Inferior parietal cortex (tissue), 1 donor: ENCODE measurements at regions not wholly inside any gene's neighbourhood (a gene's known extent, or its start where the extent isn't known, plus 50 kb on each side); places are given as distances from the start of the nearest gene placed in this dataset.
"Not testable (repeated sequence)": the region's sequence is repeated elsewhere in the genome, so short reads cannot be mapped to it uniquely, and the experiment has no call there.

ENCODE experiments used
- DNase-seq: peaks from one replicate; pipeline ENCODE4 v3.0.0-alpha.2; 2016; ENCODE audit errors: extremely low spot score

DNA sequence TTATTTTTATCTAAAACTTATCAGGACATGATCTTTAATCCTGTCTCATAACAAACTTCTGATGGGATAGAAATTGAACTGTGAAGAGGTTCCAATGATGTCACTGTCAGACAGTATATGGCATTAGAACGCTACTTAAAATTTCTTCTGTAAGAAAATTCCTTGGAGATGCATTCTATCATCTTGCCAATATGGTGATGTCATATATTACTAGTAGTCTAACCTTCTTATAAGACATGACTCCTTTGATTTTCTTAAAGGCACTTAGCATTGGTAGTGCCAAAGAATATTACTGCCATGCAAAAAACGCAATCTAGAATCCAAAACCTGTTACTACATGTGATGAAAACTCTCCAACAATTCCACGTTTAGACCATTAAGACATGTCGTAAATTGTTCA is 131.1 kb downstream of the SLC25A46 start:
- DNase-seq = no peak

DNA sequence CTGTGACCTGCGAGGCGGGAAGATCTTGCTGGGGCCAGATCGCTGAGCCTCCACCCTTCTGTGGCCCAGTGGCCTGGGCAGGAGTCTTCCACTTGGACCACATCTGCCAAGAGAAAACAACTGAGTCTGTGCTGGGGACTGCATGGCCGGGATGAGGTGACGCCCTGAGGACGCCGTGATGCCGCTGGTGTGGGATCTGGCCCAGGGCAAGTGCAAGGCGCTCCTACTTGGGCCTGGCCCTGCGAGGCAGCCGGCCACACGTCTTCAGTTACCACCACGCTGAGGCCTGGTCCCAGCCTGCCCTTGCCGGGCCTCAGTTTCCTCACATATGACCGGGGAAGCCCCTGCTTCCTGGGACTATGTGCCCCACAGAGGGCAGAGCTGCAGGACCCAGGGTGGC is 133.4 kb downstream of the SLC25A46 start:
- no peak for DNase-seq

DNA sequence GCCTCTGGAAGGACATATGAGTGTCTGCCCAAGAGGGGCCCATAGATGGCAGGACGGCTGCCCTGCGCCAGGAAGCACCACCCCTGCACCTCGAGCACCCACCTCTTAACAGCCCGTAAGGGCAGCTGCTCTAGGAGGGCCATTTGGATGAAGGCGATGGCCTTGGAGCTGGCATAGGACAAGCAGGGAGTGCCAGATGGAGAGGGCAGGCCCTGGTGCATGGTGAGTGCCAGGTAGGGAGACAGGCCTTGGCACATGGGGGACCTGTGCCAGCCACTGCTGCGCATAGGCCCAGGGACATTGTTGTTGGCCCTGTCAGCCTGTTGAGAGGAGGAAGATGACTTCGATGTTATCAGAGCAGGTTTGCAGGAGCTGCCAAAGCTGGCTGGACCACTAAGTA is 134.2 kb downstream of the SLC25A46 start:
- no peak for DNase-seq

DNA sequence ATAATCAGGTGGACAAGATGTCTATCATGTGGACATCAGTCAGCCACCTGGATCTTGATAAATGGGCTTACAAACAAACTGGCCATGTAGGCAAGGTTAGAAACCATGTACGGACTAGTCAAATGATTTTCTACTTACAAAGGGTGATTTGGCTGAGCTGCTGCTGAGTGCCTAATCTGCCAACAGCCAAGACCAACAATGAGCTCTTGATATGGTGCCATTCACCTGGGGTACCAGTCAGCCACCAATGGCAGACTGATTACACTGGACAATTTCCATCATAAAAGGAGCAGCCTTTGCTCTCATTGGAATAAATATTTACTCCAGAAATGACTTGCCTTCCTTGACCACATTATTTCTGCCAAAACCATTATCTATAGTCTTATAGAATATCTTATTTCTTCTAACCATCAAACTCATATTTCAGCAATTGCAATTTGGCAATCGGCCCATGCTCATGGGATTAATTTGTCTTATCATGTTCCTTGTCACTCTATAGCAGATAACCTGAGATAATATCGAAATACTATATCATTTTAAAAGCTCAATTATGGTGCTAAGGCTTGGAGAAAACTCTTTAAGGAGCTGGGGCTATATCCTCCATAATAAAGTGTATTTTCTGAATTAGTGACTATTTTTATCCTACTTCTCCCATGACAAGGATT is 135.1 kb downstream of the SLC25A46 start:
- DNase-seq = no peak

DNA sequence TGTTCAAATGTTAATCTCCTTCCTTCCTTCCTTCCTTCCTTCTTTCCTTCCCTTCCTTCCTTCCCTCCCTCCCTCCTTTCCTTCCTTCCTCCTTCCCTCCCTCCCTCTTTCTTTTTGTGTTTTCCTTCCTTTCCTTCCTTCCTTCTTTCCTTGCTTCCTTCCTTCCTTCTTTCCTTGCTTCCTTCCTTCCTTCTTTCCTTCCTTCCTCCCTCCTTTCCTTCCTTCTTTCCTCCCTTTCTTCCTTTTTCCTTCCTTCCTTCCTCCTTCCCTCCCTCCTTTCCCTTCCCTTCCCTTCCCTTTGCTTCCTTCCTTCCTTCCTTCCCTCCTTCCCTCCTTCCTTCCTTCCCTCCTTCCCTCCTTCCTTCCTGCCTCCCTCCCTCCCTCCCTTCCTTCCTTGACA is 136.3 kb downstream of the SLC25A46 start:
- not testable (repeated sequence) for DNase-seq

DNA sequence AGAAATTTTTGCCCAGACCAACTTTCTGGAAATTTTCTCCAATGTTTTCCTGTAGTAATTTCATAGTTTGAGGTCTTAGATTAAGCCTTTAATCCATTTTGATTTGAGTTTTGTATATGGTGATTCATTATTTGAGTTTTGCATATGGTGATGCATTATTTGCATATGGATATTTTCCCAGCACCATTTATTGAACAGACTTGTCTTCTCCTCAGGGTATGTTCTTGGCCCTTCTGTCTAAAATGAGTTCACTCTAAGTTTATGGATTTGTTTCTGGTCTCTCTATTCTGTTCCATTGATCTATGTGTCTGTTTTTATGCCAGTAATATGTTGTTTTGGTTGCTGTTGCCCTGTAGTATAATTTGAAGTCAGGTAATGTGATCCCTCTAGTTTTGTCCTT is 139.3 kb downstream of the SLC25A46 start:
- no peak for DNase-seq

DNA sequence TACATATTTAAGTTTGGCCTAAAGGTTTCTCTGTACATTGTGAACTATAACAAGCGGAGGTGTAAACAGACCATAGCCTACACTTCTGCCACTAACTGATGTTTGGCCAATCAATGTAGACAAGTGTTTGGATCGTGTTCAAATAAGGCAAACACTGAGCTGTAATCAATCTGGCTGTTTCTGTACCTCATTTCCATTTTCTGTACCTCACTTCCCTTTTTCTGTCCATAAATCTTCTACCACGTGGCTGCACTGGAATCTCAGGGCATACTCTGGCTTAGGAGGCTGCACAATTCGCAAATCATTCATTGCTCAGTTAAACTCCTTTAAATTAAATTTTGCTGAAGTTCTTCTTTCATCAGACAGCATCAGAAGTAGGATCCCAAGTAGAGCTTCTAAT is 140.9 kb downstream of the SLC25A46 start:
- no peak for DNase-seq

DNA sequence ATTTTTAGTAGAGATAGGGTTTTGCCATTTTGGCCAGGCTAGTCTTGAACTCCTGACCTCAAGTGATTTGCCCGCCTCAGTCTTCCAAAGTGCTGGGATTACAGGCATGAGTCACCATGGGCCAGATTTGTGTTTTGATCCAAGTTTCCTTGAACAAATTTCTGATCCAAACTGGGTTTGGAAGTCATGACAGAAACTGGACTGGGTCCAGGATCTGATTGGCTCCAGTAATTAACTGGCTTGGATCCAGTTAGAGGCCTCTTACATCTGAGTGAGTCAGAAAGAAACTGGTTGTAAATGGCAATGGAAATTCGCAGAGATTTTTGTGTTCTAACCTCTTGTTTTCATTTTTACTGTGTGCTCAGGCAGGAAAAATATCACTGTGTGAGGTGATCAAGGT is 141.6 kb downstream of the SLC25A46 start:
- no peak for DNase-seq

DNA sequence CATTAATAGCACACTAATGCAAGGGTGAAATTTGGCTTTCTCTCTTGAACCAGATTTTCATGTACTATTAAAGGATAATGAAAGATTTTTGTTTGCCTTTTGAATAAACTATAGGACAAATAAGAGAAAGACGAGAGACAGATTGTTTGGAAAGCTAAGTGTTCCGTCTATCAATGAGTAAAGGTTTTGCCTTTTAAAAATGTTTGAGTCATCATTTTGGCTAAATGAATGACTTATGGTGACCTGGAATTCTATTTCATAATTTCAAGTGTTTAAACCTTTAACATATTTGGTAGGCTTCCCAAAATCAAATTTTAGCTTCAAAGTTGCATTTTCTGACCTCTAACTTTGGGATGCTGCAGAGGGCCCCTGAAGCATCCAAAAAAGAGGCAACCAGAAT is 145.2 kb downstream of the SLC25A46 start:
- no peak for DNase-seq

DNA sequence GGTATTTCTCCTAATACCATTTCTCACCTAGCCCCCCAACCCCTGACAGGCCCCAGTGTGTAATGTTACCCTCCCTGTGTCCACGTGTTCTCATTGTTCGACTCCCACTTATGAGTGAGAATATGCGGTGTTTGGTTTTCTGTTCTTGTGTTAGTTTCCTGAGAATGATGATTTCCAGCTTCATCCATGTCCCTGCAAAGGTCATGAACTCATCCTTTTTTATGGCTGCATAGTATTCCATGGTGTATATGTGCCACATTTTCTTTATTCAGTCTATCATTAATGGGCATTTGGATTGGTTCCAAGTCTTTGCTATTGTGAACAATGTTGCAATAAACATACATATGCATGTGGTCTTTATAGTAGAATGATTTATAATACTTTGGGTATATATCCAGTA is 148.4 kb downstream of the SLC25A46 start:
- not testable (repeated sequence) for DNase-seq

DNA sequence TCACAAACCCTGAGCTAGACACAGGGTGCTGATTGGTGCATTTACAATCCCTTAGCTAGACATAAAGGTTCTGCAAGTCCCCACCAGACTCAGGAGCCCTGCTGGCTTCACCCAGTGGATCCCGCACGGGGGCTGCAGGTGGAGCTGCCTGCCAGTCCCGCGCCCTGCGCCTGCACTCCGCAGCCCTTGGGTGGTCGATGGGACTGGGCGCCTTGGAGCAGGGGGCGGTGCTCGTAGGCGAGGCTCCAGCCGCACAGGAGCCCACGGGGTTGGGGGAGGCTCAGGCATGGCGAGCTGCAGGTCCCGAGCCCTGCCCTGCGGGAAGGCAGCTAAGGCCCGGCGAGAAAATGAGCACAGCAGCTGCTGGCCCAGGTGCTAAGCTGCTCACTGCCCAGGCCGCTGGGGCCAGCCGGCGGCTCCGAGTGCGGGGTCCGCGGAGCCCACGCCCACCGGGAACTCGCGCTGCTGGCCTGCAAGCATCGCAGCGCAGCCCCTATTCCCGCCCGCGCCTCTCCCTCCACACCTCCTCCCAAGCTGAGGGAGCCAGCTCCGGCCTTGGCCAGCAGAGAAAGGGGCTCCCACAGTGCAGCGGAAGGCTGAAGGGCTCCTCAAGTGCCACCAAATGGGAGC is 155.2 kb downstream of the SLC25A46 start:
- DNase-seq = not testable (repeated sequence)

DNA sequence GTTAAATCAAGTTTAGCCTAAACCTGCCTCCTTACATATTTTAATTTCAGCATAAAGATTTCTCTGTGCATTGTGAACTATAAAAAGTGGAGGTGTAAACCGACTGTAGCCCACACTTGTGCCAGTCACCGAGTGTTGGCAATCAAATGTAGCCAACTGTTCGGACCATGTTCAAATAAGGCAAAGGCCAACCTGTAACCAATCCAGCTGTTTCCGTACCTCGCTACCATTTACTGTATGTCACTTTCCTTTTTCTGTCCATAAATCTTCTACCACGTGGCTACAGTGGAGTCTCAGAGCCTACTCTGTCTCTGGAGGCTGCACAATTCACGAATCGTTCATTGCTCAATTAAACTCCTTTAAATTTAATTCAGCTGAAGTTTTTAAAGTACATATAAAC is 156.0 kb downstream of the SLC25A46 start:
- DNase-seq = no peak

DNA sequence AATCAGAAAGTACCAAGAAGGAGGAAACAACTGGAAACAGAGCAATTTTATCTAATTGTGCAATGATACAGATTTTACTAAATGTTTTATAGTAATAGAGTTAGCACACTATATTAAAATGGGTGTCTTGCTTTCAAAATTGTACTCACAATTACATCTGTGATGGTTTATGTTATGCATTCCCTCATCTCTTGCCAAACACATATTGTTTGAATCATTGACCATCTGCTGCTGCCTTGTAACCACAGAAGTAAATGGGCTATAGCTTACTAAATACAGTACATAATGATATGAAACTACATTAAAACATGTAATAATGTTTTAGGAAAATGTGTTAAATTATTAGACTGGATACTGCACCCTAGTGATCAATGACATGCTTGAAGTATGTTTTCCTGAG is 158.1 kb downstream of the SLC25A46 start:
- no peak for DNase-seq

DNA sequence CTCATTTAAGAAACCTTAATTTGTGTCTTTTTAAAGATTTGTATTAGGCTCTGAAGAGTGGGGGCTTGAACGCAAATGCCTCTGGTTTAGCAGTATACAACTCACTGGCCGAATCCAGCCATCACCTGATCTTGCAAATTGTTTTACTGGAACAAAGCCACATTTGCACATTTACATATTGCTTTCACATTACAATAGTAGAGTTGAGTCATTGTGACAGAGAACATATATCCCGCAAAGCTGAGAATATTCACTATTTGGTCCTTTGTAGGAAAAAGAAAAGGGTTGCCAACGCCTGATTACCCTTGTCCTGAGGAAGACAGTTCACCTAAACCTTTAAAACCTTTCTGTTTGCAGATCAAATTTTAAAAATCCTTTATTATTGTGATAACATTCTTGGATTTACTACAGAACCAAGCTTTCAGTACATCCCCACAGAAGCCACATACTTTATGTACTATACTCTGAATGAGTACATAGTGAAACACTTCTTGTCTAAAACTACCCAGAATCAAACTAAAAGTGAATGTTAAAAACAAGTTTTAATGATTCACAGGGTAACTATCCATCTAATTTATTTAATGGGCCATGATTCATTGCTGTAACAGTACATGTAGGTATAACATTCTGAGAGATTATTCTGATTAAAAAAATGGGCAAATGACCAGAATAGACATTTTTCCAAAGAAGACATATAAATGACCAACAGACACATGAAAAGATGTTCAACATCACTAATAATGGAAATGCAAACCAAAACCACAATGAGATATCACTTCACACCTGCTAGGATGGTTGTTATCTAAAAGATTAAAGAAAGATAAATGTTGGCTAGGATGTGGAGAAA is 161.0 kb downstream of the SLC25A46 start:
- no peak for DNase-seq

DNA sequence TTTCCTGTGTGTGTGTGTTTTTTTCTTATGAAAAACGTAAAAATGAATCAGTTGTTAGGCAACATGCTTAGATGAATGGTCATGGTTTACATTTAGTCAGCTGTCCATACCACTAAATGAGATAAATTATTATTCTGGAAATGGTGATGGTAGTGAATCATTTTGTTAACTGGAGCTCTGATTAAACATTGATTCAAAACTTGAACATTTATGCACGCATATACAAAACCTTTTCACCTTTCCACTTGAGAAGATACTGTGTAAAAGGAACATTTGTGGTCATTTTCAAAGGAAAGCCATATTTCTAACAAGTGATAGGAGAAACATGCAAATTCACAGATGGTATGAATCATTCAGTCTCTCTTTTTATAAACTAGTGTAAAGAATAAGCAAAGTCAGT is 162.0 kb downstream of the SLC25A46 start:
- peak; percentile 29 for DNase-seq

DNA sequence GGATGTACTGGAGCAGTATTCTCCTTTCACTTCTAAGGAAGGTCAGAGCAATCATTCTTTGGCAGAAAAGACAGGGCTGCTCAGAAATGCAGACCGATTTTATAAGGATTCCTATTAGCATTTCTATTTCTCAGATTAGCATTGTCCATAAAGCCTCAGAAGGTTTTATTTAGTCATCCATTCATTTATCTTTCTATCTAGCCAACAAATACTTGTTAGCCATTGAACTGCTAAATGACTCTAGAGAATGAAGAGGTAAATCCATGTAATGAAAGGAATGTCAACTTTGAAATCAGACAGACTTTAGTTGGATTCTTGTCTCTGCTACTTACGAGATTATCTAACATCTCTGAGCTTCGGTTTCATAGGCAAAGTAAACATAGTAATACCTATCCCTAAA is 165.2 kb downstream of the SLC25A46 start:
- DNase-seq = no peak

DNA sequence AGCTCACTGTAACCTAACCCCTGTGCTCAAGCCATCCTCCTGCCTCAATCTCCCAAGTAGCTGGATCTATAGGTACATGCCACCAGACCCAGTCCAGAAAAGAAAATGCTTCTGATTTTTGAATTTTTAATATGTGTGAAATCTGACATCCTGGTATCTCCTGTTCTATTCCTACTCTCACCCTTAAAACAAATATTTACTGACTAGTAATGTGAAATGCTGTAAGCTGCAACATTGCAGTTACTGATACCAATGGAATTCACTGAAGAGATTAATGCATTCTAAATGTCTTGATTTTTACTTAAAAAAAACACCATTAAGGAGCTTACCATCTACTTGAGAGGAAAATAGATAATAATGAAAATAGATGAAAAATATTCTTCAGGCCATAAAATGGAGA is 162.7 kb upstream of the TSLP start:
- DNase-seq = no peak

DNA sequence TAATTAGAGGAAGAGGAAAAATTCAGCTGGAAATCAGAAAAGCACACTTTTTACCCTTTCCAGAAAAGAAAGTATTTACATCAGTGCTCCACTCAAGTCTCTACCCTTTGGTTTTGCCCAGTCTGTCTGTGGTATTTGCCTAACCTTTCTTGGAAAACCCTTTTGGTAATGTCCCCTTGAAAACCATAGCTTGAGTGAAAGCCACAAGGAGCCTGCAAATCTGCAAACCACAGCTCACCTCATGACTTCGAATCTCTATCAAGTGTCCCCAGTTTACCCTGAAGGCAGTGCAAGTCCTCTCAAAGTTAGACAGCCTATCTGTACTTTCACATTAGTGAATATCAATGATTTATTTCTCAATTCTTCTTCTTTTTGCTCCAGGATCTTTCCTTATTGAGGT is 162.1 kb upstream of the TSLP start:
- no peak for DNase-seq

DNA sequence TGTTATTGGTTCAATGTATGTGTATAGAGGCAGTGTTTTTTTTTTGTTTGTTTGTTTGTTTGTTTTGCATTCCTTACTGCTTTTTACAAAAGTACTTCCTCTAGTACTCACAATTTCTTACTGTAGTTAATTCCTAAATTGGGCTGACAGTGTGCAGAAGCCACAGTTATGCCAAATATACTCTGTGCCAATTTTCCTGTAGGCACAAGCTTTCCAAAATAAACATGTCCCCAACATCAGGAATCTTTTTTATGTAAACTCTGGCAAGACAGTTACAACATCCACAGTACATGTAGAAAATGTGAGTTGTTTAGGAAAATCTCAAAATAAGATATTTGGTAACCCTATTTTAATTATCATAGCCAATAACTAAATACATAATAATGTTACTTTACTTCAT is 161.6 kb upstream of the TSLP start:
- no peak for DNase-seq

DNA sequence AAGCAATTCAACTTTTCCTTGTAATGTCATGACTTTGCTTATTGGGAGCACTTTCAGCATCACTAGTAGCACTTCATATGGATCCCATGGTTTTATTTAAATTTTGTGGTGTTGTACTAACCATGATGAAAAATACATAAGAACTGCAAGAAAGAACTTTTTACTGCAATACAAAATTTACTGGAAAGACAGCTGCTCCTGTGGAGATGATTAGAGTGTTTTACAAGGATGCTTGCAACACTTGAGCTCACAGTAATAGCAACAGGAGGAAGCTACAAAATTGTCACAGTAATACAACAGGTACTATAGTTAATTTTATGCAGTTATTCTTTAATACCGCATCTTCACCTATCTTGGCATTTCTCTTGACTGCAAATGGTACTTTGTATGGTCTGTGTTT is 158.3 kb upstream of the TSLP start:
- DNase-seq = no peak

DNA sequence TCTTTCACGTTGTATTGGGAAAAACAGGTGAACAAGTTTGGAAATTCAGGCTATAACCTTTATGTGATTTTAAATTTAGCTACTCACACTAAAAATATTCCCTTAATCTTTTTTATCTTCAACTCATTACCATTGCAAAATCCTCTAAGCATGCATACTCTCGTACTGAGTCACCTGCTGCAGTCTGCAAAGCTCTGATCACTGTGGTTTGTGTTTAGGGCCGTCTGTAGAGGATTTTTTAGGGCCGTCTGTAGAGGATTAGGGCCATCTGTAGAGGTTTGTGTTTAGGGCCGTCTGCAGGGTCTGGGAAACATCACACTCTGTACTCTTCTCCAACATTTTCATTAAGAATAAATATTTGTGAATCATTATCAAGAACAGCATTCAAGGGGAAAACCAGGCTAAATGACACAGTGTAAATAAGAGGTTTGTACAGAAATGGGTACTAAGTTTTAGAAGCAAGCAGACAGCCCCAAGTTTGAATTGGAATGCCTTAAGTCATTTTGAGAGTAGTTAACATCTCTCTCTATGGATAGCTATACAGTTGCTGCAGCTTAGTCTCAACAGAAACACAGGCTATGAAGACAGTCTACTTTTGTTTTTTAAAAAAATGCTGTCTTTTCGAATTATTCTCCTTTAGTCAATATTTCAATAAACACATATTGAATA is 155.0 kb upstream of the TSLP start:
- no peak for DNase-seq

DNA sequence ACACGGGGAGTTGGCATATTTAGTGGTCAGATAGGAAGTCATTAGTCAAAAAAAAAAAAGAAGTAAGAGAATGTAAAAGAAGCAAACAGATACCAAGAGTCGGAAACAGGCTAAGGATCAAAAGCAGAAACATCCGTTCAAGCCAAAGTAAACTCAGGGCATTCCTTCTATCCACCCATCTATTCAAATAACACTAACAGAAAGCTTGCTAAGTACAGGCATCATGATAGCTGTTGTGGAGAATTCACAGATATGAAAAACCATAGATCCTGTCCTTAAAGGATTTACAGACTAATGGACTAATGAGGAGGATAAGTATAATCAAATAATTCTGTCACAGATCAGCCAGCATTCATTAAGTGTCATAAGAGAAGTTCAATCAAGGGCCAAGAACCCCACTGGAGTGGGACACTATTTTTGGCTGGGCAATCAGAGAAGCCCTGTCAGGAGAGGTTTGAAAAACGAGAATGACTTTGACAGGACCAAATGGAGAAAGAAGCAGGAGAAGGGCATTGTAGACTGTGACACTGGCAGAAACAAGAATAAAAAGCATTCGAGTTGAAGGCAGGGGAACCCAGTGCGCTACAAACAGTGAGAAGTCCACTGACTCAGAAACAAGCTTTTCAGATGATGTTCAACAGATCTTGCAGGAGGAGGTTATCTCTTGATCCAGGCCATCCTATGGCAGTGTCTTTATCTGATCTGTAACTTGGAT is 154.2 kb upstream of the TSLP start:
- no peak for DNase-seq
